K562 (cell line): ENCODE measurements at regions not wholly inside any gene's neighbourhood (a gene's known extent, or its start where the extent isn't known, plus 50 kb on each side); places are given as distances from the start of the nearest gene placed in this dataset.
A peak's percentile ranks its signal among the peaks of the same experiment; 100 is the strongest.

Source experiments
- ATAC-seq: fragments of 200-7000 bp; cut with Tn5 transposase; 3 replicates; pipeline ENCODE4 v1.9.1; 2020; ENCODE audit warnings: moderate library complexity
- BruUV-seq: library from RNA; stranded (reverse); fragments of 400-500 nt; replicated peaks from 2 replicates; lab custom pipeline; 2021; lab: Mats Ljungman, UMichigan
- CTCF ChIA-PET: fragments of 300-600 bp; formaldehyde crosslinking; extraction: SDS; loops from one replicate; lab custom pipeline; 2021; ENCODE audit warnings: low intra/inter-chr PET ratio; lab: Yijun Ruan, JAX
- POLR2A ChIA-PET: fragments of 300-600, 350-650 bp; sonication (Branson Sonifier 250); formaldehyde crosslinking; extraction: SDS; loops from one replicate; lab custom pipeline; 2021; ENCODE audit warnings: antibody characterized with exemption, inconsistent platforms; lab: Yijun Ruan, JAX
- DNase-seq, 4 experiments: peaks; one replicate each; pipeline versions ENCODE4 v3.0.0 to v3.0.0-alpha.2; 2011 to 2018; ENCODE audit warnings: low spot score in 3 of 4, mixed read lengths in 3 of 4; ENCODE audit errors: extremely low read depth in 1 of 4
- FAIRE-seq: peaks from 2 replicates; lab custom pipeline; 2011; peaks lifted over from hg19 to GRCh38; lab: Jason Lieb, UNC
- H2AFZ ChIP-seq: 2 replicates; pipeline ENCODE4 v1.6.0; 2011; ENCODE audit warnings: low read depth, low read length, control low read depth, inconsistent platforms
- H3K27ac ChIP-seq: fragments of 200-600 bp; 3 replicates; pipeline ENCODE4 v1.8.0; 2011; ENCODE audit warnings: low read depth, mild to moderate bottlenecking, control low read depth, inconsistent platforms, low read length, moderate library complexity, mixed read lengths; ENCODE audit errors: extremely low read depth
- H3K27me3 ChIP-seq, 2 experiments: fragments of 300-600 bp in 1 of 2; 2 replicates in 1 of 2; 3 replicates in 1 of 2; pipeline versions ENCODE4 v1.6.0 to v1.8.0; 2011; ENCODE audit warnings: inconsistent platforms in 2 of 2, low read length in 2 of 2, mild to moderate bottlenecking in 1 of 2, mixed read lengths in 1 of 2, moderate library complexity in 1 of 2; ENCODE audit not compliant: control insufficient read depth in 2 of 2, insufficient read depth in 2 of 2
- H3K36me3 ChIP-seq: fragments of 300-600 bp; 3 replicates; pipeline ENCODE4 v1.8.0; 2011; ENCODE audit warnings: mild to moderate bottlenecking, low read length, inconsistent platforms; ENCODE audit not compliant: control insufficient read depth, insufficient read depth
- H3K4me1 ChIP-seq, 2 experiments: fragments of 200-600 bp in 1 of 2; replicated peaks in 1 of 2; 2 replicates in 1 of 2; 3 replicates in 1 of 2; pipeline versions ENCODE4 v1.5.1 to v1.8.0; 2011; ENCODE audit warnings: inconsistent platforms in 2 of 2, low read length in 2 of 2, mild to moderate bottlenecking in 1 of 2, mixed read lengths in 1 of 2, moderate library complexity in 1 of 2; ENCODE audit not compliant: control insufficient read depth in 2 of 2, insufficient read depth in 2 of 2
- H3K4me2 ChIP-seq: 2 replicates; pipeline ENCODE4 v1.6.1; 2011; ENCODE audit warnings: low read length, control low read depth, inconsistent platforms, mixed read lengths; ENCODE audit not compliant: insufficient read depth
- H3K4me3 ChIP-seq: fragments of 200-600 bp; sonication (generic), shearing (Covaris generic); 2 replicates; pipeline ENCODE4 v1.5.1; 2016; ENCODE audit warnings: control low read depth, inconsistent platforms
- H3K79me2 ChIP-seq: fragments of 200-600 bp; 3 replicates; pipeline ENCODE4 v1.8.0; 2011; ENCODE audit warnings: low read length, inconsistent platforms; ENCODE audit not compliant: control insufficient read depth, insufficient read depth
- H3K9ac ChIP-seq, 2 experiments: 2 replicates each; pipeline versions ENCODE4 v1.6.0 to v1.6.1; 2011; ENCODE audit warnings: low read depth in 2 of 2, low read length in 2 of 2, control low read depth in 1 of 2, inconsistent platforms in 1 of 2, mild to moderate bottlenecking in 1 of 2, mixed read lengths in 1 of 2; ENCODE audit not compliant: insufficient read depth in 1 of 2
- H3K9me1 ChIP-seq: one replicate; pipeline ENCODE4 v1.6.0; 2011; ENCODE audit warnings: inconsistent platforms, mild to moderate bottlenecking, low read length, moderate library complexity; ENCODE audit not compliant: control insufficient read depth, insufficient read depth
- H3K9me3 ChIP-seq: replicated peaks from 2 replicates; pipeline ENCODE4 v1.5.1; 2011; ENCODE audit warnings: low read depth, low read length, inconsistent platforms; ENCODE audit not compliant: control insufficient read depth, insufficient read depth
- H4K20me1 ChIP-seq: replicated peaks from 2 replicates; pipeline ENCODE4 v1.6.1; 2011; ENCODE audit warnings: low read length, inconsistent platforms, mixed read lengths; ENCODE audit not compliant: control insufficient read depth, insufficient read depth
- CBFA2T2 ChIP-seq: fragments of 450-650 bp; conservative IDR thresholded peaks from 2 replicates; pipeline ENCODE4 v1.6.1; 2017; ENCODE audit warnings: mild to moderate bottlenecking
- CBFA2T3 ChIP-seq: fragments of 450-650 bp; IDR thresholded peaks from 2 replicates; pipeline ENCODE4 v1.6.1; 2017
- CTCFL ChIP-seq: IDR thresholded peaks from 2 replicates; pipeline ENCODE4 v1.6.1; 2011; ENCODE audit warnings: borderline replicate concordance, low read depth, mild to moderate bottlenecking, moderate library complexity, low read length; ENCODE audit not compliant: insufficient read depth, poor library complexity, severe bottlenecking
- CXXC5 ChIP-seq: fragments of 250-450 bp; sonication (Bioruptor Pico); IDR thresholded peaks from 2 replicates; pipeline ENCODE4 v1.8.0; 2022; ENCODE audit warnings: inconsistent platforms, mild to moderate bottlenecking, moderate library complexity
- MTA3 ChIP-seq: fragments of 450-650 bp; formaldehyde crosslinking; IDR thresholded peaks from 2 replicates; pipeline ENCODE4 v1.6.1; 2017; ENCODE audit warnings: mild to moderate bottlenecking, borderline replicate concordance
- MYNN ChIP-seq, 2 experiments: sonication (generic); formaldehyde crosslinking in 1 of 2; IDR thresholded peaks; 2 replicates each; pipeline versions ENCODE4 v1.5.0 to v1.6.1; 2016 to 2020; ENCODE audit warnings: antibody characterized with exemption in 1 of 2, missing genetic modification reagents in 1 of 2
- RCOR1 ChIP-seq, 2 experiments: IDR thresholded peaks; 2 replicates each; pipeline ENCODE4 v1.6.1; 2012; ENCODE audit warnings: low read depth in 2 of 2, low read length in 2 of 2, borderline replicate concordance in 1 of 2, improper control_type of control experiment in 1 of 2
- TCF3 ChIP-seq: sonication (generic); formaldehyde crosslinking; IDR thresholded peaks from 2 replicates; pipeline ENCODE4 v1.4.0; 2020; ENCODE audit warnings: mild to moderate bottlenecking, missing genetic modification reagents
- TCF7 ChIP-seq: sonication (generic); IDR thresholded peaks from 2 replicates; pipeline ENCODE4 v1.6.1; 2016; ENCODE audit warnings: antibody characterized with exemption, borderline replicate concordance
- TEAD4 ChIP-seq, 2 experiments: sonication (generic) in 1 of 2; formaldehyde crosslinking in 1 of 2; IDR thresholded peaks; 2 replicates each; pipeline versions ENCODE4 v1.6.1 to v1.8.0; 2012 to 2022; ENCODE audit warnings: borderline replicate concordance in 1 of 2, inconsistent platforms in 1 of 2, low read length in 1 of 2, mild to moderate bottlenecking in 1 of 2, missing genetic modification reagents in 1 of 2
- THRA ChIP-seq: fragments of 450-650 bp; IDR thresholded peaks from 2 replicates; pipeline ENCODE4 v1.6.1; 2017; ENCODE audit warnings: mild to moderate bottlenecking, moderate library complexity
- ZKSCAN1 ChIP-seq: fragments of 150-350 bp; IDR thresholded peaks from 2 replicates; pipeline ENCODE4 v1.6.1; 2016; ENCODE audit warnings: low read depth, low read length
- ZNF12 ChIP-seq: sonication (generic); formaldehyde crosslinking; IDR thresholded peaks from 2 replicates; pipeline ENCODE4 v1.4.0; 2020; ENCODE audit warnings: mild to moderate bottlenecking, missing genetic modification reagents
- ZNF696 ChIP-seq: fragments of 250-450 bp; sonication (Bioruptor Pico); conservative IDR thresholded peaks from 2 replicates; pipeline ENCODE4 v1.4.0; 2020; ENCODE audit warnings: mild to moderate bottlenecking, moderate library complexity
- ZNF707 ChIP-seq: fragments of 250-450 bp; sonication (Bioruptor Pico); conservative IDR thresholded peaks from 2 replicates; pipeline ENCODE4 v1.8.0; 2022; ENCODE audit warnings: inconsistent platforms, mild to moderate bottlenecking, moderate library complexity
- WGBS: fragments of 100-300 bp; shearing (Covaris generic); methylation state at CpG from one replicate; pipeline ENCODE4 v1.1.6; 2016; ENCODE audit warnings: low coverage, mixed read lengths; ENCODE audit not compliant: insufficient coverage; ENCODE audit errors: missing lambda C conversion rate; 5-methylcytosine and 5-hydroxymethylcytosine counted together
- in situ Hi-C: fragments of 300-500 bp; cut with MboI; formaldehyde crosslinking; loops from 4 replicates; pipeline ENCODE4 v1.15.0; 2018; ENCODE audit warnings: inconsistent platforms, mixed read lengths
- intact Hi-C: fragments of 100-400 bp; cut with micrococcal nuclease; formaldehyde crosslinking; loops from 2 replicates; pipeline ENCODE4 v1.14.2; 2022

DNA sequence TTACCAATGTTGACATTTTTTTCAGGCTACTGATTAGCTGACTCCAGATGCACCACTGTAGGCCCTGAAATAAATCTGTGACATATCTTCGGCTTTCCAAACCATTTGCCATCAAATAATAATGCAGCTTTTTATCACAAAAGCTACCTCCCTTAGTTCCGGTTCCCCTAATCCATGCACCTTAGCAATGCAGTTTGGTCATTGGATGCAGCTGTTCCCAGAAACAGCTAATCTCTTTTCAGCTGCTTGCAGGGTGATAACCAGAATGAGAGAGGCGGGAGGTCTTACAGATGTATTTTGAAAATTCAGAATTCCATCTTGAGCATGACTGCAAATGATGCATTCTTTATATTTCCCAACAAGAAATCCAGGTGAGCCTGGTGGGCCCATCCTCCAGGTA is 646.2 kb downstream of the SOX5 start:
- CTCF ChIA-PET: no interaction called here
- H3K79me2 ChIP-seq: no peaks in the 10 kb centered on the region
- TF ChIP-seq ZNF696 (CRISPR knock-in tag) (no peak), CTCFL (no peak), MYNN (IDR thresholded peaks at IDR 0.05) (no peak), MYNN (CRISPR knock-in tag; IDR thresholded peaks at IDR 0.05) (no peak), TCF7 (no peak), THRA (no peak), ZNF707 (CRISPR knock-in tag) (no peak), RCOR1 (IDR thresholded peaks at IDR 0.05; ENCODE audit: borderline replicate concordance in 1 of 2, low read depth in 2 of 2, low read length in 2 of 2) (0 out of 4 replicates have a peak, but pooled peaks of 1 of the 2 experiments have one; percentile 4), TCF3 (CRISPR knock-in tag) (peak; percentile 35), ZNF12 (CRISPR knock-in tag) (no peak), CBFA2T2 (peak; percentile 40), MTA3 (no peak), ZKSCAN1 (no peak), TEAD4 (IDR thresholded peaks at IDR 0.05; ENCODE audit: low read length) (peak; percentile 37; the same call in 1 of the 2 replicates), TEAD4 (CRISPR knock-in tag; IDR thresholded peaks at IDR 0.05; ENCODE audit: borderline replicate concordance) (no peak), CBFA2T3 (peak; percentile 65), CXXC5 (no peak)

More for the DNA sequence above, 646.2 kb downstream of the SOX5 start:
- Histone ChIP-seq H3K36me3 (no peaks in the 10 kb centered on the region), H3K9me1 (no peaks in the 10 kb centered on the region), H3K4me3 (no peak overlapping the region), H3K27ac (no peak overlapping the region), H3K9ac (no peak overlapping the region), H3K4me1 (peaks cover 0 to 3% of the 10 kb centered on the region in 2 experiments; a peak in 1 of 5 replicates), H2AFZ (no peak overlapping the region), H3K27me3 (no peaks in the 10 kb centered on the region), H3K9me3 (no peaks in the 10 kb centered on the region), H3K4me2 (no peak overlapping the region), H4K20me1 (no peaks in the 10 kb centered on the region)
- ATAC-seq (no peak), DNase-seq (peak in 1 of 4 experiments; percentile 12), FAIRE-seq (no peak)
- POLR2A ChIA-PET: interaction anchor here (0.6 kb wide), 1 partner anchor 125 kb away, joined by 3 read pairs; no protein-coding TSS in a partner anchor
- 25% methylated on average over 3 of the region's 3 CpGs for WGBS
- no TSS peak for BruUV-seq
- in situ Hi-C loops (no loop called here), intact Hi-C loops (no loop called here)
